GM21786 (cell line): ENCODE measurements at regions not wholly inside any gene's neighbourhood (a gene's known extent, or its start where the extent isn't known, plus 50 kb on each side); places are given as distances from the start of the nearest gene placed in this dataset.
"Not testable (repeated sequence)": the region's sequence is repeated elsewhere in the genome, so short reads cannot be mapped to it uniquely, and the experiment has no call there.

ENCODE experiments used
- ATAC-seq: cut with Tn5 transposase; IDR thresholded peaks from one replicate; pipeline ENCODE4 v1.9.1; 2021; ENCODE audit not compliant: unreplicated experiment

- no peak for ATAC-seq
Measured at GRCh38 chr2:15681089-15681885, 89.6 kb downstream of the DDX1 start.

- no peak for ATAC-seq
Measured at GRCh38 chr2:15682354-15682753, 90.7 kb downstream of the DDX1 start.

GRCh38 chr2:15684161-15685039 is 92.7 kb downstream of the DDX1 start:
- ATAC-seq: no peak

GRCh38 chr2:15685143-15685542 is 93.5 kb downstream of the DDX1 start:
- no peak for ATAC-seq

- no peak for ATAC-seq
Measured at GRCh38 chr2:15686643-15687042, 95.0 kb downstream of the DDX1 start.

- ATAC-seq: no peak
Measured at GRCh38 chr2:15687243-15687642, 95.6 kb downstream of the DDX1 start.

- no peak for ATAC-seq
Measured at GRCh38 chr2:15687720-15688119, 96.1 kb downstream of the DDX1 start.

- no peak for ATAC-seq
Measured at GRCh38 chr2:15688924-15689568, 97.4 kb downstream of the DDX1 start.

GRCh38 chr2:15689654-15690053 is 98.0 kb downstream of the DDX1 start:
- ATAC-seq: no peak

- ATAC-seq: no peak
Measured at GRCh38 chr2:15691586-15692310, 100.1 kb downstream of the DDX1 start.

- ATAC-seq: no peak
Measured at GRCh38 chr2:15692551-15693377, 101.1 kb downstream of the DDX1 start.

- ATAC-seq: no peak
Measured at GRCh38 chr2:15693382-15693781, 101.7 kb downstream of the DDX1 start.

- ATAC-seq: no peak
Measured at GRCh38 chr2:15693926-15694588, 102.4 kb downstream of the DDX1 start.

GRCh38 chr2:15694589-15694986 is 102.9 kb downstream of the DDX1 start:
- no peak for ATAC-seq

GRCh38 chr2:15695582-15696330 is 104.1 kb downstream of the DDX1 start:
- no peak for ATAC-seq

GRCh38 chr2:15696606-15697170 is 105.0 kb downstream of the DDX1 start:
- not testable (repeated sequence) for ATAC-seq

GRCh38 chr2:15700131-15700530 is 108.5 kb downstream of the DDX1 start:
- ATAC-seq: no peak

- no peak for ATAC-seq
Measured at GRCh38 chr2:15700599-15701340, 109.1 kb downstream of the DDX1 start.
